Esophagus muscularis mucosa (tissue), 4 donors: ENCODE measurements at regions not wholly inside any gene's neighbourhood (a gene's known extent, or its start where the extent isn't known, plus 50 kb on each side); places are given as distances from the start of the nearest gene placed in this dataset.

ENCODE experiments used
- EP300 ChIP-seq: sonication (generic); formaldehyde crosslinking; IDR thresholded peaks from one replicate; pipeline ENCODE4 v1.6.1; 2017; ENCODE audit warnings: antibody characterized with exemption
- POLR2A ChIP-seq: fragments of 450-650 bp; IDR thresholded peaks from one replicate; pipeline ENCODE4 v1.6.1; 2017; ENCODE audit warnings: antibody characterized with exemption, moderate library complexity, mild to moderate bottlenecking, low read depth
- TF ChIP-seq, protein P1 (sequence below), 3 experiments: fragments of 200-600 bp in 2 of 3; fragments of 450-650 bp in 1 of 3; sonication (generic) in 2 of 3; IDR thresholded peaks; one replicate each; pipeline ENCODE4 v1.5.1; 2017 to 2019; ENCODE audit warnings: antibody characterized with exemption in 3 of 3, mild to moderate bottlenecking in 2 of 3, moderate library complexity in 1 of 3

- TF ChIP-seq, protein P1, sequence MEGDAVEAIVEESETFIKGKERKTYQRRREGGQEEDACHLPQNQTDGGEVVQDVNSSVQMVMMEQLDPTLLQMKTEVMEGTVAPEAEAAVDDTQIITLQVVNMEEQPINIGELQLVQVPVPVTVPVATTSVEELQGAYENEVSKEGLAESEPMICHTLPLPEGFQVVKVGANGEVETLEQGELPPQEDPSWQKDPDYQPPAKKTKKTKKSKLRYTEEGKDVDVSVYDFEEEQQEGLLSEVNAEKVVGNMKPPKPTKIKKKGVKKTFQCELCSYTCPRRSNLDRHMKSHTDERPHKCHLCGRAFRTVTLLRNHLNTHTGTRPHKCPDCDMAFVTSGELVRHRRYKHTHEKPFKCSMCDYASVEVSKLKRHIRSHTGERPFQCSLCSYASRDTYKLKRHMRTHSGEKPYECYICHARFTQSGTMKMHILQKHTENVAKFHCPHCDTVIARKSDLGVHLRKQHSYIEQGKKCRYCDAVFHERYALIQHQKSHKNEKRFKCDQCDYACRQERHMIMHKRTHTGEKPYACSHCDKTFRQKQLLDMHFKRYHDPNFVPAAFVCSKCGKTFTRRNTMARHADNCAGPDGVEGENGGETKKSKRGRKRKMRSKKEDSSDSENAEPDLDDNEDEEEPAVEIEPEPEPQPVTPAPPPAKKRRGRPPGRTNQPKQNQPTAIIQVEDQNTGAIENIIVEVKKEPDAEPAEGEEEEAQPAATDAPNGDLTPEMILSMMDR (IDR thresholded peaks at IDR 0.05), result no peak
- TF ChIP-seq POLR2A (no peak), EP300 (no peak)
Observed at GRCh38 chr3:159200176-159200575, 398.3 kb downstream of the MFSD1 start.
